ENCODE measurements at regions not wholly inside any gene's neighbourhood (a gene's known extent, or its start where the extent isn't known, plus 50 kb on each side); places are given as distances from the start of the nearest gene placed in this dataset.

DNA sequence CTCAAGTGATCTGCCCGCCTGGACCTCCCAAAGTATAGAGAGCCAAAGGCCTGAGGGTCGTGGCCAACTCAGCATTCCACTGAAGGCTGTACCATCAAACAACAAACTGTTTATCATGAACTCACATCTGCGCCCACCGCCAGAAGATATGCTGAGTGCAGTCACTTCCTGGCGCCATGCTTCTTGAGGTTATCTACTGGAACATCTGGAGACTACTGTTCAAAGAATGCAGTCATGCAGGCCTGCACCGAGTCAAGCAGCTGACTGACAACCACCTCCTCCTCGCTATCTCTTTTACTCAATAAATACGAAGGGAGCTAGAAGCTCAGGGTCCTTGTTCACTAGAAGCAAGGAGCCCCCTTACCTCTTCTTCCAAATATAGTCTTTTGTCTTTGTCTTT lies 473.9 kb upstream of the EEF2KMT start:
- Mint-ChIP-seq H3K4me3 (no peak overlapping the region), H3K4me1 (peaks cover 9% of the 10 kb centered on the region), H3K27ac (no peak overlapping the region), H3K27me3 (ENCODE audit: low read depth) (peaks cover 6% of the 10 kb centered on the region), H3K36me3 (ENCODE audit: low read depth) (no peaks in the 10 kb centered on the region), H3K9me3 (no peaks in the 10 kb centered on the region)
- TF ChIP-seq CTCF (IDR thresholded peaks at IDR 0.05; ENCODE audit: unreplicated experiment in 3 of 3) = no peak

DNA sequence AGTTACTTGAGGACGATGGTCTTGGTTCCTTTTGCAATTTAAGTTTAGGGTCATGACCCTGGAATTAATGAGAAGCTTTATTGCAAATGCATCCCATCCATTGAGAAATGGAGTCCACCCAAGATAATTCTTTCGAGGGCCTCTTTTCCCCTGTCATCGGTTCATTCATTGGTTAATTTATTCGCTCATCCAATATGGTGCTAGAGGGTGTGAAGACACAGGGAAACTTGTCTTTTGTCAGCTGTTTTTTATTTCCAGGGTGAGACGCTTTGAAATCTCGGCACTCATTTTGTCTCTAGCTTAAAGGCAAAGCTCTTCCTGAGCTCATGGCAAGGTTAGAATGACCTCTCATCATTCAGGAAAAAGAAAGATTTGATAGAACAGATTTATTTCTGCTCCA lies 464.2 kb upstream of the EEF2KMT start:
- Mint-ChIP-seq H3K4me3 (no peak overlapping the region), H3K27me3 (ENCODE audit: low read depth) (peaks cover 3% of the 10 kb centered on the region), H3K36me3 (ENCODE audit: low read depth) (no peaks in the 10 kb centered on the region), H3K4me1 (no peaks in the 10 kb centered on the region), H3K27ac (no peak overlapping the region), H3K9me3 (no peaks in the 10 kb centered on the region)
- no peak for TF ChIP-seq CTCF (IDR thresholded peaks at IDR 0.05; ENCODE audit: unreplicated experiment in 3 of 3)

DNA sequence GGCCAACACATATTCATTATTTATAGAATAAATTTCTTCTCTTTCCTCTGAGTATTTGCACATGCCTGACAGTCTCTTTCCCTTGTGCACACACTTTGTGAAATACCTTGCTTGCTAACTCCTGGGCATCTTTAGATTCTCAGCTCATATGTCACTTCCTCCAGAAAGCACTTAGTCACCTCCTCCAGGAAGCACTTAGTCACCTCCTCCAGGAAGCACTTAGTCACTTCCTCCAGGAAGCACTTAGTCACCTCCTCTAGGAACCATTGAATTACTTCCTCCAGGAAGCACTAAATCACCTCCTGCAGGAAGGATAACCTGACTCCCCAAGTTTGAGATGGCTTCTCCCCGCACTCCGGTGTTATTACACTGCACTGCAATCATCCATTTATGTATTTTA lies 462.5 kb upstream of the EEF2KMT start:
- no peak for TF ChIP-seq CTCF (IDR thresholded peaks at IDR 0.05; ENCODE audit: unreplicated experiment in 3 of 3)
- Mint-ChIP-seq H3K27ac (no peak overlapping the region), H3K4me1 (no peaks in the 10 kb centered on the region), H3K4me3 (no peak overlapping the region), H3K9me3 (no peaks in the 10 kb centered on the region), H3K36me3 (ENCODE audit: low read depth) (no peaks in the 10 kb centered on the region), H3K27me3 (ENCODE audit: low read depth) (peaks cover 3% of the 10 kb centered on the region)

DNA sequence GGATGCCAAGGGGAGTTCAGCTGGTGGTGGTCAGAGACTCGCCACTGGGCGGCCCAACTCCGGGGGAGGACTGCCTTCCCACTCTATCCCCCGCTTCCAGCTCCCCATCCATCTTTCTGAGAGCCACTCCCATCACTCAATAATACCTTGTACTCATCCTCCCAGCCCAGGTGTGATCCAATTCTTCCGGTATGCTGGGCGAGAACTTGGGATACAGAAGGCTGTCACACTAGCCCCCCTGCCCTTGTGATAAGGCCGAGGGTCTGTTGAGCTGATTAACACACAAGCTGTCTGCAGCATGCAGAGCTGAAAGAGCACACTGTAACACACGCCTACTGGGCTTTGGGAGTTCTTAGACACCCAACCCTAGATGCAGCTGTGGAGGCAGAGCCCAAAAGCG lies 460.4 kb upstream of the EEF2KMT start:
- H3K9me3 Mint-ChIP-seq = no peaks in the 10 kb centered on the region
- H3K27ac Mint-ChIP-seq = no peak overlapping the region
- TF ChIP-seq CTCF (IDR thresholded peaks at IDR 0.05; ENCODE audit: unreplicated experiment in 3 of 3) = no peak
- H3K4me1 Mint-ChIP-seq = no peaks in the 10 kb centered on the region
- H3K27me3 Mint-ChIP-seq (ENCODE audit: low read depth) = peaks cover 3% of the 10 kb centered on the region
- H3K36me3 Mint-ChIP-seq (ENCODE audit: low read depth) = no peaks in the 10 kb centered on the region
- H3K4me3 Mint-ChIP-seq = no peak overlapping the region

- no peaks in the 10 kb centered on the region for H3K9me3 Mint-ChIP-seq
- H3K4me1 Mint-ChIP-seq = no peaks in the 10 kb centered on the region
- H3K4me3 Mint-ChIP-seq = no peak overlapping the region
- no peaks in the 10 kb centered on the region for H3K36me3 Mint-ChIP-seq (ENCODE audit: low read depth)
- no peak for TF ChIP-seq CTCF (IDR thresholded peaks at IDR 0.05; ENCODE audit: unreplicated experiment in 3 of 3)
- H3K27me3 Mint-ChIP-seq (ENCODE audit: low read depth) = peaks cover 3% of the 10 kb centered on the region
- H3K27ac Mint-ChIP-seq = no peak overlapping the region
These were observed 459.9 kb upstream of the EEF2KMT start for GRCh38 chr16:5557448-5557847.

DNA sequence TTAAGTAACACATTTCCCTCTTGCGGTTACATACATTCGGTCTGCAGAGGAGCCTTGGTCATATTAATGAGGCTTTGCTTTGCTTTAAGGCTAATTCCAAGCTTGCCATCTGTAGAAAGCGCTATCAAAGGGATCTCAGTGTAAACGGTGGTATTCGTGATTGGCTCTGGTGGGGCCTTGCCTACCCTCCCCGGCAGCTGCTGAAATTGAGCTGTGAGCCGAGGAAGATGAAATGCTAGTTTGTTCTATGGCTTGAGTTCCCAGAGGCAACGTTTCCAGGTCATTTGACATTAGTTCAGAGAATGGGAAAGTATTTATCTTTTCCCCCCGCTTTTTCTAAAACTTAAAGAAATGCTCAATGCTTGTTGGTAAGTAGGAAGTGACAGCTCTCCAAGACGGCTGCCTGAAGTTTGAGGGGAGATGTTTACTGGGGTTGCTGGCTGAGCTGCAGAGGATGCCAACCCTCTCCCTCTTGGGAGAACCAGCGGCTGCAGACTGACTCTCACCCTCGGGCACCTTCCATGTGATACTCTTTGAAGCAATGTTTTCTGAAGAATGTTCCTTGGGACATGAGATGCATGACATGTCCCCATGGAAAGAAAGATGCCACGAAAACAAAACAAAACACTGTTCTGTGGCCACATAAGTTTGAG lies 458.7 kb upstream of the EEF2KMT start:
- no peak for TF ChIP-seq CTCF (IDR thresholded peaks at IDR 0.05; ENCODE audit: unreplicated experiment in 3 of 3)
- no peak overlapping the region for H3K4me3 Mint-ChIP-seq
- H3K27ac Mint-ChIP-seq = no peak overlapping the region
- no peaks in the 10 kb centered on the region for H3K9me3 Mint-ChIP-seq
- no peaks in the 10 kb centered on the region for H3K36me3 Mint-ChIP-seq (ENCODE audit: low read depth)
- peaks cover 9% of the 10 kb centered on the region for H3K27me3 Mint-ChIP-seq (ENCODE audit: low read depth)
- no peaks in the 10 kb centered on the region for H3K4me1 Mint-ChIP-seq

Measured in nephron (organoid).